DOHH2 (cell line): ENCODE measurements at regions not wholly inside any gene's neighbourhood (a gene's known extent, or its start where the extent isn't known, plus 50 kb on each side); places are given as distances from the start of the nearest gene placed in this dataset.

Experiments used
- H3F3A ChIP-seq: fragments of 200-600 bp; sonication (generic), shearing (Covaris generic); 2 replicates; pipeline ENCODE4 v1.6.0; 2016; ENCODE audit warnings: antibody characterized with exemption, mild to moderate bottlenecking; ENCODE audit not compliant: control insufficient read depth, insufficient read depth
- H3K27ac ChIP-seq: fragments of 200-600 bp; sonication (generic); 2 replicates; pipeline ENCODE4 v1.5.1; 2014; ENCODE audit warnings: low read depth, mild to moderate bottlenecking, low read length, moderate library complexity
- H3K27me3 ChIP-seq: fragments of 200-600 bp; sonication (generic); 2 replicates; pipeline ENCODE4 v1.6.1; 2014; ENCODE audit warnings: mild to moderate bottlenecking, low read length, mixed read lengths; ENCODE audit not compliant: control insufficient read depth
- H3K36me3 ChIP-seq: fragments of 200-600 bp; sonication (generic); 2 replicates; pipeline ENCODE4 v1.6.1; 2014; ENCODE audit warnings: mild to moderate bottlenecking, low read length, moderate library complexity, mixed read lengths; ENCODE audit not compliant: control insufficient read depth
- H3K4me1 ChIP-seq: fragments of 200-600 bp; sonication (generic); 2 replicates; pipeline ENCODE4 v1.6.1; 2014; ENCODE audit warnings: mild to moderate bottlenecking, low read length, mixed read lengths; ENCODE audit not compliant: control insufficient read depth
- H3K4me2 ChIP-seq: fragments of 200-600 bp; sonication (generic); 2 replicates; pipeline ENCODE4 v1.6.0; 2014; ENCODE audit warnings: mild to moderate bottlenecking, low read length, moderate library complexity
- H3K4me3 ChIP-seq: fragments of 200-600 bp; sonication (generic); 2 replicates; pipeline ENCODE4 v1.5.1; 2014; ENCODE audit warnings: mild to moderate bottlenecking, low read length, mixed read lengths
- H3K79me2 ChIP-seq: fragments of 200-600 bp; sonication (generic); 2 replicates; pipeline ENCODE4 v1.6.1; 2014; ENCODE audit warnings: mild to moderate bottlenecking, low read length, mixed read lengths; ENCODE audit not compliant: control insufficient read depth
- H3K9me2 ChIP-seq: fragments of 200-600 bp; sonication (generic); replicated peaks from 2 replicates; pipeline ENCODE4 v1.6.1; 2014; ENCODE audit warnings: mild to moderate bottlenecking, low read length, mixed read lengths; ENCODE audit not compliant: control insufficient read depth
- H3K9me3 ChIP-seq: fragments of 200-600 bp; sonication (generic); 2 replicates; pipeline ENCODE4 v1.6.1; 2014; ENCODE audit warnings: antibody characterized with exemption, low read length, mixed read lengths; ENCODE audit not compliant: control insufficient read depth, insufficient read depth
- H4K20me1 ChIP-seq: fragments of 200-600 bp; sonication (generic); 2 replicates; pipeline ENCODE4 v1.6.0; 2014; ENCODE audit warnings: low read depth, mild to moderate bottlenecking, antibody characterized with exemption, low read length, moderate library complexity; ENCODE audit not compliant: control insufficient read depth, insufficient read depth
- CTCF ChIP-seq: fragments of 200-600 bp; sonication (generic); IDR thresholded peaks from one replicate; pipeline ENCODE4 v1.5.1; 2014; ENCODE audit warnings: antibody characterized with exemption, mild to moderate bottlenecking, low read depth, low read length; ENCODE audit not compliant: poor library complexity, severe bottlenecking
- EZH2phosphoT487 ChIP-seq: fragments of 200-600 bp; sonication (generic); IDR thresholded peaks from 2 replicates; pipeline ENCODE4 v1.6.1; 2017; ENCODE audit warnings: borderline replicate concordance, mild to moderate bottlenecking, antibody characterized with exemption, low read length, moderate library complexity, mixed read lengths

DNA sequence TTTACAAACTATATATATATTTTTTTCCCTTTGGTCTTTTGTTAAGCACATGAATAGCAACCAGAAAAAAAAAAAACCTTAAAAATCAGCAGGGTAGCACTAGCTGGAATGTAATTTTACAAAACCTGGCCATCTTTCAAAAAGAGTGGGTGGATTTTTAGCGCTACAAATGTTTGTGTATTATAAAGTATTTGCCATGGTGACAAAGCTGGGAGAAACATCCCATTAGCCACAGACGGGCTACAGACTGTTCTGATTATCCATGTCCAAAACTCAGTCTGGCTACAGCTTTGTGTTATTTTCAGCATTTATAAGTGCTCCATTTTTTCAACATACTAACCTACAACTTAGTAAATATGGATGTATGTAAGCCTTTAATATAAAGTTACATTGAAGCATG lies 249.5 kb upstream of the TANK start:
- Histone ChIP-seq H3K27me3 (peaks cover 5% of the 10 kb centered on the region; the same call in 1 of the 2 replicates), H3K4me2 (no peak overlapping the region), H3K9me3 (no peaks in the 10 kb centered on the region), H3K27ac (no peak overlapping the region), H3K36me3 (no peaks in the 10 kb centered on the region), H3K4me3 (no peak overlapping the region), H3K4me1 (no peaks in the 10 kb centered on the region), H3K79me2 (no peaks in the 10 kb centered on the region), H3F3A (no peaks in the 10 kb centered on the region), H4K20me1 (no peaks in the 10 kb centered on the region), H3K9me2 (no peaks in the 10 kb centered on the region)
- TF ChIP-seq EZH2phosphoT487 (no peak), CTCF (no peak)

GRCh38 chr2:160911258-160911657 lies 249.0 kb upstream of the TANK start:
- Histone ChIP-seq H4K20me1 (no peaks in the 10 kb centered on the region), H3K9me3 (no peaks in the 10 kb centered on the region), H3K27ac (no peak overlapping the region), H3K4me3 (no peak overlapping the region), H3K27me3 (peaks cover 5% of the 10 kb centered on the region; the same call in 1 of the 2 replicates), H3K4me2 (no peak overlapping the region), H3F3A (no peaks in the 10 kb centered on the region), H3K4me1 (no peaks in the 10 kb centered on the region), H3K36me3 (no peaks in the 10 kb centered on the region), H3K9me2 (no peaks in the 10 kb centered on the region), H3K79me2 (no peaks in the 10 kb centered on the region)
- TF ChIP-seq CTCF (no peak), EZH2phosphoT487 (no peak)

GRCh38 chr2:160912276-160912675 lies 248.0 kb upstream of the TANK start:
- Histone ChIP-seq H3K79me2 (no peaks in the 10 kb centered on the region), H3K27ac (no peak overlapping the region), H3F3A (no peaks in the 10 kb centered on the region), H3K9me2 (no peaks in the 10 kb centered on the region), H3K27me3 (peaks cover 5% of the 10 kb centered on the region; the same call in 1 of the 2 replicates), H4K20me1 (no peaks in the 10 kb centered on the region), H3K4me3 (no peak overlapping the region), H3K4me2 (no peak overlapping the region), H3K4me1 (no peaks in the 10 kb centered on the region), H3K9me3 (no peaks in the 10 kb centered on the region), H3K36me3 (no peaks in the 10 kb centered on the region)
- TF ChIP-seq EZH2phosphoT487 (no peak), CTCF (no peak)
